ENCODE measurements at regions not wholly inside any gene's neighbourhood (a gene's known extent, or its start where the extent isn't known, plus 50 kb on each side); places are given as distances from the start of the nearest gene placed in this dataset. TPM values are rescaled to one million over a fixed set of nuclear protein-coding genes. Genes with fewer than 3 reads are reported as not detected.

DNA sequence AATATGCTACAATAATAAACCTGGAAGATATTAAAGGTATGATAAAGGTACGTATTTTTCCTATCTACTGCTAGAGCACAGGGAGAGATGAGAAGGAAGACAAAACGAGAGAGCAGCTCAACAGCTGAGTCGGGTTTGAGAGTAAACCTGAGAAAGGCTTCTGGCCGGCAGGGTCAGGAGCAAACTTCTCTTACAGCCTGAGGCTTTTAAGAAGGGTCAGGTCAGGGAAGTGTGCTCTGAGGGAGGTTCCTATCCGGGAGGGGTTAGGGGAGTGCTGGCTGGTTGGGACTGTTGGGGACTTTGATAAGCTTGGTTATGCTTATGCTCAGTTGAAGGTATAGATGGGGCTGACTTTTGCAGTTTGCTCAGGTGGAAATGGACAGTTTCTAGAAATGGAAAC is 77.7 kb upstream of the PRR20A start:
- H3K36me3 Mint-ChIP-seq, result no peaks in the 10 kb centered on the region
- H3K27me3 Mint-ChIP-seq, result no peaks in the 10 kb centered on the region
- Histone ChIP-seq H3K9me3 (ENCODE audit: control insufficient read depth in 1 of 2, low read length in 2 of 2) (peaks cover 0 to 6% of the 10 kb centered on the region in 2 donors), H3K4me3 (ENCODE audit: low read length in 2 of 2) (no peak overlapping the region), H3K36me3 (ENCODE audit: insufficient read depth, low read length) (no peaks in the 10 kb centered on the region), H3K4me1 (ENCODE audit: insufficient read depth, low read length) (no peaks in the 10 kb centered on the region), H3K27me3 (ENCODE audit: insufficient read depth, low read length) (no peaks in the 10 kb centered on the region), H3K27ac (ENCODE audit: low read depth, low read length) (no peak overlapping the region)
- no peaks in the 10 kb centered on the region for H3K4me1 Mint-ChIP-seq
- DNase-seq, result no peak
- intact Hi-C loops (cut with micrococcal nuclease), result no loop called here
- CTCF ChIA-PET (ENCODE audit: partially characterized antibody), result no interaction called here
- H3K27ac Mint-ChIP-seq, result no peak overlapping the region
- H3K4me3 Mint-ChIP-seq, result no peak overlapping the region
- peaks cover 0 to 9% (median 5%) of the 10 kb centered on the region in 8 donors for H3K9me3 Mint-ChIP-seq
- POLR2A ChIA-PET (ENCODE audit: partially characterized antibody), result no interaction called here

DNA sequence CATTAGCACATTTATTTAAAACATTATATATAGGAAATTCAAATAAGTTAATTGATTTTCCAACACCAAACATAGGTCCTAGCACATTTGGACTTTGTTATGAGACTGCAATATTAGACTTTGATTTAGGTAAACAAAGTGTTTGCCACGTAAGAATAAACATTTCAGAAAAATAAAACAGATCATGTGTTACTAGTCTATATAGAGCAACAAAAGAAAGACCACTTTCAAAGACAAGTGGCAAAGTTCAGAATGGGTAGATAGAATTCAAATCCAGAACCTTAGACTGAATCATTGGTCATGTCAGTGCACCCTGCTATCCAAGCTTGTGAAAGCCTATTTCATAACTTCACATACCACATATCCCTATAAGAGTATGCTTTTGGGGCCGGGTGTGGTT is 66.7 kb upstream of the PRR20A start:
- Mint-ChIP-seq H3K4me3 (no peak overlapping the region), H3K27ac (no peak overlapping the region), H3K9me3 (peaks cover 0 to 5% (median 2%) of the 10 kb centered on the region in 8 donors), H3K4me1 (no peaks in the 10 kb centered on the region), H3K36me3 (no peaks in the 10 kb centered on the region), H3K27me3 (no peaks in the 10 kb centered on the region)
- ChIA-PET POLR2A (ENCODE audit: partially characterized antibody) (no interaction called here), CTCF (ENCODE audit: partially characterized antibody) (no interaction called here)
- Histone ChIP-seq H3K9me3 (ENCODE audit: control insufficient read depth in 1 of 2, low read length in 2 of 2) (no peaks in the 10 kb centered on the region), H3K4me3 (ENCODE audit: low read length in 2 of 2) (no peak overlapping the region), H3K27ac (ENCODE audit: low read depth, low read length) (no peak overlapping the region), H3K36me3 (ENCODE audit: insufficient read depth, low read length) (no peaks in the 10 kb centered on the region), H3K4me1 (ENCODE audit: insufficient read depth, low read length) (no peaks in the 10 kb centered on the region), H3K27me3 (ENCODE audit: insufficient read depth, low read length) (no peaks in the 10 kb centered on the region)
- no peak for DNase-seq
- intact Hi-C loops (cut with micrococcal nuclease), result no loop called here

DNA sequence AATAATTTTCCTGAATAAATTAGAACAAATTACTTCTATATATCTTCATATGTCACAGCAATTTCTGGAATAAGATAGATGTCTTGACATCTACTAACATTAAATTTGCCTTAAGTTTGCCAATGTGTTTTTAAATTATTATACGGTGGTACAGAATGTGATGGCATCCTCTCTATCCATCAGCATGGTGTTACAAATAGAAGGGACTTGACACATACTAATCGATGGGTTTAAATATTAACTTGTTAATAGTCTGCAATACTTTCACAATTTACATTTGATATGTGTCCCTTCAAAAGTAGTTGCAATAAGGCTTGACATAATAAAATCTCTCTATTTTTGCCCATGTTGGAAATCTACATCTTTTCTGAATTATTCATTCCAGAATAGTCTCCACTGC is 65.1 kb upstream of the PRR20A start:
- ChIA-PET POLR2A (ENCODE audit: partially characterized antibody) (no interaction called here), CTCF (ENCODE audit: partially characterized antibody) (no interaction called here)
- Mint-ChIP-seq H3K36me3 (no peaks in the 10 kb centered on the region), H3K27ac (no peak overlapping the region), H3K9me3 (peaks cover 0 to 7% (median 2%) of the 10 kb centered on the region in 8 donors), H3K4me3 (no peak overlapping the region), H3K4me1 (no peaks in the 10 kb centered on the region), H3K27me3 (no peaks in the 10 kb centered on the region)
- intact Hi-C loops (cut with micrococcal nuclease), result no loop called here
- no peaks in the 10 kb centered on the region for H3K27me3 ChIP-seq (ENCODE audit: insufficient read depth, low read length)
- DNase-seq, result no peak
- H3K36me3 ChIP-seq (ENCODE audit: insufficient read depth, low read length), result no peaks in the 10 kb centered on the region
- H3K9me3 ChIP-seq (ENCODE audit: control insufficient read depth in 1 of 2, low read length in 2 of 2), result no peaks in the 10 kb centered on the region
- no peak overlapping the region for H3K4me3 ChIP-seq (ENCODE audit: low read length in 2 of 2)
- no peak overlapping the region for H3K27ac ChIP-seq (ENCODE audit: low read depth, low read length)
- no peaks in the 10 kb centered on the region for H3K4me1 ChIP-seq (ENCODE audit: insufficient read depth, low read length)

DNA sequence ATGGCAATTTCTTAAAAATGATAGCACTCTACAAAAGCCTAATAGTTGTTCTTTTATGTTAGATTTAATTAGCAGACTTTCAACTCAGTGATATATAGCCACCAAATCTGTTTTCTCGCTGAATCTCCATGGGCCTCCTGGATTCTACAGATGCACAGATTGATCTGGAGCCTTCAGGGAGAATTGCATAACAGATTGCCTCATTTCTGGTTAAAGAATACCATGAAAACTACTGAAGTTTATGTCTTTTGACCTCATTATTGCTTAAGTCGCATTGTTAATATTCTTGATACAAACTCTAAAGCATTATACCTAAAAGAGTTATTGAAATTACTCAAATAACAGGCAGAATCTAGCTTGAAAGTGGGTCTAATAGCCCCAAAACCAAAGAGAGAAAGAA is 53.7 kb upstream of the PRR20A start:
- no peaks in the 10 kb centered on the region for H3K9me3 ChIP-seq (ENCODE audit: control insufficient read depth in 1 of 2, low read length in 2 of 2)
- Mint-ChIP-seq H3K27me3 (no peaks in the 10 kb centered on the region), H3K4me1 (no peaks in the 10 kb centered on the region), H3K27ac (no peak overlapping the region), H3K9me3 (peaks cover 2 to 29% (median 15%) of the 10 kb centered on the region in 8 donors), H3K4me3 (no peak overlapping the region), H3K36me3 (peaks cover 0 to 3% of the 10 kb centered on the region in 2 donors)
- DNase-seq, result no peak
- ChIA-PET POLR2A (ENCODE audit: partially characterized antibody) (interaction anchor here (0.7 kb wide), 1 partner anchor 540 kb away, joined by 3 read pairs; no protein-coding TSS in a partner anchor), CTCF (ENCODE audit: partially characterized antibody) (no interaction called here)
- no peaks in the 10 kb centered on the region for H3K27me3 ChIP-seq (ENCODE audit: insufficient read depth, low read length)
- no peaks in the 10 kb centered on the region for H3K36me3 ChIP-seq (ENCODE audit: insufficient read depth, low read length)
- H3K27ac ChIP-seq (ENCODE audit: low read depth, low read length), result no peak overlapping the region
- intact Hi-C loops (cut with micrococcal nuclease), result no loop called here
- H3K4me3 ChIP-seq (ENCODE audit: low read length in 2 of 2), result no peak overlapping the region
- H3K4me1 ChIP-seq (ENCODE audit: insufficient read depth, low read length), result no peaks in the 10 kb centered on the region

Small RNA genes lying in the stretch of these regions (microRNA-seq; reads per million reads assigned to microRNA genes)
- gene MIR1297 (ENCODE audit: borderline microRNAs expressed, borderline number of aligned reads, borderline replicate concordance) (not detected), gene MIR5007 (ENCODE audit: borderline microRNAs expressed, borderline number of aligned reads, borderline replicate concordance) (not detected)
